ENCODE measurements at regions not wholly inside any gene's neighbourhood (a gene's known extent, or its start where the extent isn't known, plus 50 kb on each side); places are given as distances from the start of the nearest gene placed in this dataset.
"Not testable (repeated sequence)": the region's sequence is repeated elsewhere in the genome, so short reads cannot be mapped to it uniquely, and the experiment has no call there.

DNA sequence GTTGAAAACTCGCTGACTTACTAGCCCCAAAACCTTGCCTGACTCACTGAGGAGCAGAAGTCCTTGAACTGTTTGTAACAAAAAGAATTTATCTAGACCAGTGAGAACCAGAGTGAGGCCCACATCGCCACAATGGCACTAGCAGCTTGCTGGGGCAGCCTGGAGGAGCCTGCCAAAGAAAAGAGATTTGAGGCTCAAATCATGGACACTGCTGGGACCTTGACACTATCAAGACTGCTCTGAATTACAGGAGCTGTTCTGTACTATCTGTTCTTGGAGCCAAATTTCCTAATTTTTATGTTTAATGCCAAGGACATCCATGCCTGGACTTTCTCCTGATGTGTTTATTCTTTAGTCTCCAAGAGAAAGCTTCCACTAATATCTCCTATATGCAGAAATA lies 82.0 kb upstream of the JCAD start:
- no peaks in the 10 kb centered on the region for H3F3A ChIP-seq (ENCODE audit: insufficient read depth, low read length)
- no peaks in the 10 kb centered on the region for H3K9me2 ChIP-seq (ENCODE audit: low read depth, low read length)
- H3K27me3 ChIP-seq (ENCODE audit: insufficient read depth, low read length) = no peaks in the 10 kb centered on the region
- no peak overlapping the region for H3K4me2 ChIP-seq (ENCODE audit: low read length)
- no peaks in the 10 kb centered on the region for H4K20me1 ChIP-seq (ENCODE audit: insufficient read depth, low read length)
- H2AFZ ChIP-seq (ENCODE audit: low read length) = no peak overlapping the region
- H3K9ac ChIP-seq (ENCODE audit: low read length) = no peak overlapping the region
- TF ChIP-seq, protein P1, sequence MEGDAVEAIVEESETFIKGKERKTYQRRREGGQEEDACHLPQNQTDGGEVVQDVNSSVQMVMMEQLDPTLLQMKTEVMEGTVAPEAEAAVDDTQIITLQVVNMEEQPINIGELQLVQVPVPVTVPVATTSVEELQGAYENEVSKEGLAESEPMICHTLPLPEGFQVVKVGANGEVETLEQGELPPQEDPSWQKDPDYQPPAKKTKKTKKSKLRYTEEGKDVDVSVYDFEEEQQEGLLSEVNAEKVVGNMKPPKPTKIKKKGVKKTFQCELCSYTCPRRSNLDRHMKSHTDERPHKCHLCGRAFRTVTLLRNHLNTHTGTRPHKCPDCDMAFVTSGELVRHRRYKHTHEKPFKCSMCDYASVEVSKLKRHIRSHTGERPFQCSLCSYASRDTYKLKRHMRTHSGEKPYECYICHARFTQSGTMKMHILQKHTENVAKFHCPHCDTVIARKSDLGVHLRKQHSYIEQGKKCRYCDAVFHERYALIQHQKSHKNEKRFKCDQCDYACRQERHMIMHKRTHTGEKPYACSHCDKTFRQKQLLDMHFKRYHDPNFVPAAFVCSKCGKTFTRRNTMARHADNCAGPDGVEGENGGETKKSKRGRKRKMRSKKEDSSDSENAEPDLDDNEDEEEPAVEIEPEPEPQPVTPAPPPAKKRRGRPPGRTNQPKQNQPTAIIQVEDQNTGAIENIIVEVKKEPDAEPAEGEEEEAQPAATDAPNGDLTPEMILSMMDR (IDR thresholded peaks at IDR 0.05; ENCODE audit: low read length) = no peak
- no peak for TF ChIP-seq EZH2 (IDR thresholded peaks at IDR 0.05; ENCODE audit: borderline replicate concordance, low read length)
- H3K4me1 ChIP-seq (ENCODE audit: insufficient read depth, low read length, severe bottlenecking) = no peaks in the 10 kb centered on the region
- no peaks in the 10 kb centered on the region for H3K36me3 ChIP-seq (ENCODE audit: insufficient read depth, low read length)
- no peak overlapping the region for H3K27ac ChIP-seq (ENCODE audit: low read depth, low read length, poor library complexity, severe bottlenecking)
- no peaks in the 10 kb centered on the region for H3K9me3 ChIP-seq (ENCODE audit: low read length)
- no peak overlapping the region for H3K4me3 ChIP-seq (ENCODE audit: low read depth, low read length, poor library complexity, severe bottlenecking)
- no peaks in the 10 kb centered on the region for H3K79me2 ChIP-seq (ENCODE audit: insufficient read depth, low read length)

DNA sequence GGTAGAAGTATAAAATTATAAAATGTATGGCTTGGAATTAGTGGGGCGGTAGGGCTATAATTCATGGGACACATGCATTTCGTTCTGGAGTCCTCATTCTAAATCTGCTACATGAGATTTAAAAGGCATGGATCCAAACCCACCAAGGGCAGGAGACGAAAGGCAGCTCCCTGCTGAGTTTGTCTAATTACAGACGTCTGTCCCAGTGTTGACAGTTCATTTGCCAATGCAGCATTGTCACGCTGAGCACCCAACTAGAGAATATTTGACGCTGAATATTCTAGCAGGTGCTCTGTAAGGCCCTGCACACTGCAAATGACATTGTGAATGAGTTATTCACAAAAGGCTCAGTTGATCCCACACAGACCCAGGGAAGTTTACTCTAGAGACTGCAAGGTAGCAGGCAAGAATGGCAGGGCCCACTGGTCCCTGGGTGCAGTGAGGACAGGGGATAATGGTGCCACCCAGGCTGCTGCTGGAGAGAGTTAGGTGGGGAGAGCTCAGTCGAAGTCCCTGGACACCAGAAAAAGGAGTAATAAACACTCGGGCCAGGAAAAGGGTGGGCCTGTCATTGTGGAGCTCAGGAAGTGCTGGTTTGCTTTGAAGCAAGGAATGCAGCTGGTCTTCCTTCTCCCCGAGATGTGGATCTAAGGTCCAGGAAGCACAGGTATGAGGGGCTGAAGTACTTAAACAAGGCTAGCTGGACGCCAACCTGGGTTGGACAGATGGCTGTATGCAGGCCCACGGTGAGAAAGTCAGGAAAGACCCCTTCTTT lies 75.0 kb upstream of the JCAD start:
- Histone ChIP-seq H3K9me2 (ENCODE audit: low read depth, low read length) (no peaks in the 10 kb centered on the region), H3K27me3 (ENCODE audit: insufficient read depth, low read length) (no peaks in the 10 kb centered on the region), H3K4me1 (ENCODE audit: insufficient read depth, low read length, severe bottlenecking) (no peaks in the 10 kb centered on the region), H4K20me1 (ENCODE audit: insufficient read depth, low read length) (no peaks in the 10 kb centered on the region), H3K4me3 (ENCODE audit: low read depth, low read length, poor library complexity, severe bottlenecking) (no peak overlapping the region), H2AFZ (ENCODE audit: low read length) (no peak overlapping the region), H3F3A (ENCODE audit: insufficient read depth, low read length) (no peaks in the 10 kb centered on the region), H3K27ac (ENCODE audit: low read depth, low read length, poor library complexity, severe bottlenecking) (no peak overlapping the region), H3K9me3 (ENCODE audit: low read length) (no peaks in the 10 kb centered on the region), H3K9ac (ENCODE audit: low read length) (no peak overlapping the region), H3K4me2 (ENCODE audit: low read length) (no peak overlapping the region), H3K79me2 (ENCODE audit: insufficient read depth, low read length) (no peaks in the 10 kb centered on the region), H3K36me3 (ENCODE audit: insufficient read depth, low read length) (no peaks in the 10 kb centered on the region)
- TF ChIP-seq, protein P1 (IDR thresholded peaks at IDR 0.05; ENCODE audit: low read length) = no peak
- TF ChIP-seq EZH2 (IDR thresholded peaks at IDR 0.05; ENCODE audit: borderline replicate concordance, low read length) = no peak

DNA sequence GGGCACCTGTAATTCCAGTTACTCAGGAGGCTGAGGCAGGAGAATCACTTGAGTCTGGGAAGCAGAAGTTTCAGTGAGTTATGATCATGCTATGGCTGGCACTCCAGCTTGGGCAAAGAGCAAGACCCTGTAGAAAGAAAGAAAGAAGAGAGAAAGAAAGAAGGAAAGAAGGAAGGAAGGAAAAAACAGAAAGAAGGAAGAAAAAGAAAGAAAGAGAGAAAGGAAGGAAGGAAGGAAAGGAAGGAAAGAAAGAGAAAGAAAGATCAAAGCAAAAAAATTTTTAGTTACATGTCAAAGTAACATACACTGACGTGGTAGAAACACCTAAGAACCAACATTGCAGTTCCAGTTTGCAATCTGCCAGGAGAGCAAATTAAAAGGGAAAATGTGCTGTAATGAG lies 73.8 kb upstream of the JCAD start:
- Histone ChIP-seq H3F3A (ENCODE audit: insufficient read depth, low read length) (no peaks in the 10 kb centered on the region), H3K9me2 (ENCODE audit: low read depth, low read length) (no peaks in the 10 kb centered on the region), H3K9ac (ENCODE audit: low read length) (no peak overlapping the region), H3K4me1 (ENCODE audit: insufficient read depth, low read length, severe bottlenecking) (no peaks in the 10 kb centered on the region), H3K36me3 (ENCODE audit: insufficient read depth, low read length) (no peaks in the 10 kb centered on the region), H3K4me2 (ENCODE audit: low read length) (no peak overlapping the region), H4K20me1 (ENCODE audit: insufficient read depth, low read length) (no peaks in the 10 kb centered on the region), H3K79me2 (ENCODE audit: insufficient read depth, low read length) (no peaks in the 10 kb centered on the region), H3K9me3 (ENCODE audit: low read length) (no peaks in the 10 kb centered on the region), H2AFZ (ENCODE audit: low read length) (no peak overlapping the region), H3K27ac (ENCODE audit: low read depth, low read length, poor library complexity, severe bottlenecking) (no peak overlapping the region), H3K4me3 (ENCODE audit: low read depth, low read length, poor library complexity, severe bottlenecking) (no peak overlapping the region), H3K27me3 (ENCODE audit: insufficient read depth, low read length) (no peaks in the 10 kb centered on the region)
- TF ChIP-seq, protein P1 (IDR thresholded peaks at IDR 0.05; ENCODE audit: low read length) = no peak
- TF ChIP-seq EZH2 (IDR thresholded peaks at IDR 0.05; ENCODE audit: borderline replicate concordance, low read length) = no peak

DNA sequence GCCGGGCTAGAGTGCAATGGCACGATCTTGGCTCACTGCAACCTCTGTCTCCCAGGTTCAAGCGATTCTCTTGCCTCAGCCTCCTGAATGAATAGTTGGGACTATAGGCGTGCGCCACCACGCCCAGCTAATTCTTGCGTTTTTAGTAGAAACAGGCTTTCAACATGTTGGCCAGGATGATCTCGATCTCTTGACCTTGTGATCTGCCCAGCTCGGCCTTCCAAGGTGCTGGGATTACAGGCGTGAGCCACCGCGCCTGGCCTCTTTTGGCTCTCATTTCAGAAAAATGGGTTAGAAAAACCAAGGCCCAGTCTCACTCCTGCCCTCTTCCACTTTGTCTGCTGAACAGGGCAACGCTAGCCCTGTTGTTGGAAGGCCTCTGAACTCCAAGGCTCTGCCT lies 72.0 kb upstream of the JCAD start:
- H3K9me3 ChIP-seq (ENCODE audit: low read length); H3K4me1 ChIP-seq (ENCODE audit: insufficient read depth, low read length, severe bottlenecking); H3K4me3 ChIP-seq (ENCODE audit: low read depth, low read length, poor library complexity, severe bottlenecking); H3K9me2 ChIP-seq (ENCODE audit: low read depth, low read length); H3K9ac ChIP-seq (ENCODE audit: low read length); H3K36me3 ChIP-seq (ENCODE audit: insufficient read depth, low read length); H3K4me2 ChIP-seq (ENCODE audit: low read length); H4K20me1 ChIP-seq (ENCODE audit: insufficient read depth, low read length); H3F3A ChIP-seq (ENCODE audit: insufficient read depth, low read length); H3K27ac ChIP-seq (ENCODE audit: low read depth, low read length, poor library complexity, severe bottlenecking); H3K27me3 ChIP-seq (ENCODE audit: insufficient read depth, low read length); H3K79me2 ChIP-seq (ENCODE audit: insufficient read depth, low read length); H2AFZ ChIP-seq (ENCODE audit: low read length): not testable (repeated sequence)

DNA sequence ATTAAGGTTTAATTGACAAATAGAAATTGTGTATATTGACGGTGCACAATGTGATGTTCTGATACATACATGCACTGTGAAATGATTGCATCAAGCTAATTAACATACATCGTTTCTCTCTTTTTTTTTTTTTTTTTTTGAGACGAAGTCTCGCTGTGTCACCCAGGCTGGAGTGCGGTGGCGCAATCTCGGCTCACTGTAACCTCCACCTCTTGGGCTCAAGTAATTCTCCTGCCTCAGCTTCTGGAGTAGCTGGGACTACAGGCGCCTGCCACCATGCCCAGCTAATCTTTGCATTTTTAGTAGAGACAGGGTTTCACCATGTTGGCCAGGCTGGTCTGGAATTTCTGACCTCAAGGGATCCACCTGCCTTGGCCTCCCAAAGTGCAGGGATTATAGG lies 69.9 kb upstream of the JCAD start:
- H3K9me3 ChIP-seq (ENCODE audit: low read length); H3F3A ChIP-seq (ENCODE audit: insufficient read depth, low read length); H3K27ac ChIP-seq (ENCODE audit: low read depth, low read length, poor library complexity, severe bottlenecking); H4K20me1 ChIP-seq (ENCODE audit: insufficient read depth, low read length); H3K9me2 ChIP-seq (ENCODE audit: low read depth, low read length); H3K9ac ChIP-seq (ENCODE audit: low read length); H3K27me3 ChIP-seq (ENCODE audit: insufficient read depth, low read length); H3K4me1 ChIP-seq (ENCODE audit: insufficient read depth, low read length, severe bottlenecking); H3K36me3 ChIP-seq (ENCODE audit: insufficient read depth, low read length); H2AFZ ChIP-seq (ENCODE audit: low read length); H3K79me2 ChIP-seq (ENCODE audit: insufficient read depth, low read length); H3K4me2 ChIP-seq (ENCODE audit: low read length); H3K4me3 ChIP-seq (ENCODE audit: low read depth, low read length, poor library complexity, severe bottlenecking): not testable (repeated sequence)
